Naive B cell (primary cell): ENCODE measurements at regions not wholly inside any gene's neighbourhood (a gene's known extent, or its start where the extent isn't known, plus 50 kb on each side); places are given as distances from the start of the nearest gene placed in this dataset.

Experiments used
- ATAC-seq, 2 donors: fragments of 150-1000 bp; cut with Tn5 transposase; 2 replicates each; pipeline ENCODE4 v1.10.0; 2021; ENCODE audit warnings: low read depth in 2 of 2, mild to moderate bottlenecking in 2 of 2, moderate library complexity in 2 of 2
- DNase-seq: peaks from one replicate; pipeline ENCODE4 v3.0.0; 2022
- H3K27ac Mint-ChIP-seq, 6 donors: one replicate each; pipeline ENCODE4 v1.8.0; 2020 to 2022; ENCODE audit warnings: mild to moderate bottlenecking in 6 of 6, mixed read lengths in 6 of 6, moderate library complexity in 5 of 6, inconsistent platforms in 2 of 6
- H3K27me3 Mint-ChIP-seq, 3 donors: one replicate each; pipeline ENCODE4 v1.8.0; 2021 to 2022; ENCODE audit warnings: mixed read lengths in 3 of 3, mild to moderate bottlenecking in 1 of 3
- H3K36me3 Mint-ChIP-seq, 2 donors: one replicate each; pipeline ENCODE4 v1.8.0; 2020 to 2022; ENCODE audit warnings: mixed read lengths in 2 of 2, inconsistent platforms in 1 of 2, mild to moderate bottlenecking in 1 of 2
- H3K4me1 Mint-ChIP-seq, 3 donors: one replicate each; pipeline ENCODE4 v1.8.0; 2020 to 2022; ENCODE audit warnings: mixed read lengths in 3 of 3, inconsistent platforms in 1 of 3, mild to moderate bottlenecking in 1 of 3, moderate library complexity in 1 of 3
- H3K4me3 Mint-ChIP-seq, 8 donors: one replicate each; pipeline ENCODE4 v1.8.0; 2020 to 2022; ENCODE audit warnings: mild to moderate bottlenecking in 8 of 8, mixed read lengths in 8 of 8, moderate library complexity in 8 of 8, inconsistent platforms in 2 of 8
- H3K9me3 Mint-ChIP-seq, 7 donors: one replicate each; pipeline ENCODE4 v1.8.0; 2020 to 2022; ENCODE audit warnings: mixed read lengths in 7 of 7, mild to moderate bottlenecking in 5 of 7, inconsistent platforms in 2 of 7, moderate library complexity in 1 of 7

DNA sequence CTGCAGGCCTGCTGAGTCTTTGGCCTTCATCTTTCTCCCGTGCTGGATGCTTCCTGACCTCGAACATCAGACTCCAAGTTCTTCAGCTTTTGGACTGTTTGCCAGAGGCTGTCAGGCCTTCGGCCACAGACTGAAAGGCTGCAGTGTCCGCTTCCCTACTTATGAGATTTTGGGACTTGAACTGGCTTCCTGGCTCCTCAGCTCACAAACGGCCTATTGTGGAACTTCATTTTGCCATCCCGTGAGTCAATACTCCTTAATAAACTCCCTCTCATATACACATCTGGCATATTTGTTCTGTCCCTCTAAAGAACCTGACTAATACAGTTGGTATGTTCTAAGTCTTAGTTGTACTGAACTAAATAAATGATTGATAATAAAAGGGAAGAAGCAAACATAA, 702.8 kb upstream of the LINC00305 start:
- ATAC-seq: no peak
- no peak for DNase-seq
- Mint-ChIP-seq H3K27me3 (no peaks in the 10 kb centered on the region), H3K27ac (no peak overlapping the region), H3K4me1 (no peaks in the 10 kb centered on the region), H3K4me3 (no peak overlapping the region), H3K36me3 (no peaks in the 10 kb centered on the region), H3K9me3 (peaks cover 0 to 4% (median 0%) of the 10 kb centered on the region in 7 donors)

- Mint-ChIP-seq H3K4me3 (no peak overlapping the region), H3K4me1 (no peaks in the 10 kb centered on the region), H3K9me3 (peaks cover 0 to 4% (median 0%) of the 10 kb centered on the region in 7 donors), H3K27ac (no peak overlapping the region), H3K27me3 (no peaks in the 10 kb centered on the region), H3K36me3 (no peaks in the 10 kb centered on the region)
- DNase-seq: no peak
- no peak for ATAC-seq
These were observed 701.9 kb upstream of the LINC00305 start for GRCh38 chr18:64850791-64851190.

DNA sequence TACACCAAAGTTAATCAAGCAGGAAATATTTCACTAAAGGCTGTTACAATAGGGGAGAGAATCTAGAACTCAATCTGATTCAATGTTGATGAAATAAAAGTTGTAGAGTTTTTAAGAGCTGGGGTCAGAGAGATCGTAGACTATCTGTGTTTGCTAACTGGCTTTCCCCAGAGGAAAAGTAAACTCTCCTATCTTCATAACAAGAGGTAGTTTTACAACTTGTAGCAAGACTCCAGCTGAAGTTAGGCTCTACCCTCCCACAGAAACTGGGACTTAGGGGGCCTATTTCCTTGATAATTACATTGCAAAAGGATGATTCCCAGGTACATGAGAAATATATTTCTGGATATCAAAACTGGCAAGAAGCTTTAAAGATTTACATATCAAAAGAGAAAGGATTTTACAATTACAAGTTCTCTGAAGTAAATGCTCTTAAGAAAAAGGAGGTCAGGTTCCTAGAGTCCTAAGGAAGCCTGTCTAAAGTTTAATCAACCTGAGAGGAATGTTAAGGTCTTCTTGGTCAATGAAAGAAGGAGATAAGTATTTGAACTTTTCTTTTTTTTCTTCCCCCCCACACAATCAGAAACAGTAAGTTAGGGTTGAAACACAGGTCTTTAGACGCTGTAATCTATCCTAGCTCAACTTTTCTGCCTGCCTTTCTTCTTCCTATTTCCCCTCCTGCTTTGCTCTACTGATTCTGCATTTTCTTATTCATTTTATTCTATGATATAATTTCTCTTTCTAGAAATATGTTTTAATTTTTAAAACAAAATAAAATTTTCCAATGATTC, 692.2 kb upstream of the LINC00305 start:
- ATAC-seq (no peak), DNase-seq (no peak)
- H3K27ac Mint-ChIP-seq: no peak overlapping the region
- H3K36me3 Mint-ChIP-seq: no peaks in the 10 kb centered on the region
- no peaks in the 10 kb centered on the region for H3K27me3 Mint-ChIP-seq
- no peaks in the 10 kb centered on the region for H3K4me1 Mint-ChIP-seq
- H3K4me3 Mint-ChIP-seq: no peak overlapping the region
- peaks cover 0 to 4% (median 0%) of the 10 kb centered on the region in 7 donors for H3K9me3 Mint-ChIP-seq

DNA sequence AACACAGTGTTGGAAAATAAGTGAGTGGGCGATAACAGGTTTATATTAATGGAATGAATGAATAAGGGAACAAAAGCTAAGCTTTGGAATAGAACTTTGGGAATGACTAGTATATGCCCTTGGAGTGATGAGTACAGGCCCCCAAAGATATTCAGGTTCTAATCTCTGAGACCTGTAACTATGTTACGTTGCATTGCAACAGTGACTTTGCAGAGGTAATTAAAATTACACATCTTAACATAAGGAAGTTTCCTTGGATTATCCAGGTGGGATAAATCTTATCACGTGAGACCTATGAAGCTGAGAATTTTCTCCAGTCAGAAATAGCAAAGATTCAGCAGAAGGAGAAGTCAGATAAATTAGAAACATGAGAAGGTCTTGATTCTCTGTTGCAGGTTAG, 661.5 kb upstream of the LINC00305 start:
- H3K27ac Mint-ChIP-seq: no peak overlapping the region
- peaks cover 0 to 2% (median 0%) of the 10 kb centered on the region in 3 donors for H3K27me3 Mint-ChIP-seq
- no peak for DNase-seq

DNA sequence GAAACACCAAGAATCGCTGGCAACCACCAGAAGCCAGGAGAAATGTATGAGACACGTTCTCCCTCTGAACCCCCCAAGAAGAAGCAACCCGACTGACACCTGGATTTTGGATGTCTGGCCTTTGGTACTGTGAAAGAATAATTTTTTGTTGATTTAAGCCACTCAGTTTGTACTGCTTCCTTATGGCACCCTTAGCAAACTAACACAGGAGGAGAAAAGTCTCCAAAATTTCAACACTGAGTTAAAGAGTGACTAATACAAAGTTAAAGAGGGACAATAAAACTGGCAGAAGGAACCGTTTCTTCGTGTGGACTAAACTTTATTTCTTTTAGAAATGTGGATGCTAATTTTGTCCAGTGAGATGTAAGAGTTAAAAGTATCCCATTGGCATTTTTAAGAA, 660.9 kb upstream of the LINC00305 start:
- Mint-ChIP-seq H3K36me3 (no peaks in the 10 kb centered on the region), H3K27me3 (peaks cover 0 to 4% (median 0%) of the 10 kb centered on the region in 3 donors), H3K9me3 (peaks cover 2 to 16% (median 6%) of the 10 kb centered on the region in 7 donors), H3K4me3 (no peak overlapping the region), H3K4me1 (peaks cover 8 to 14% (median 12%) of the 10 kb centered on the region in 3 donors), H3K27ac (peak overlapping the region in 1 of 6 donors; percentile 2)
- no peak for DNase-seq
- ATAC-seq: no peak

More for the DNA sequence above, 661.5 kb upstream of the LINC00305 start:
- Mint-ChIP-seq H3K4me3 (no peak overlapping the region), H3K9me3 (peaks cover 4 to 16% (median 6%) of the 10 kb centered on the region in 7 donors), H3K36me3 (no peaks in the 10 kb centered on the region), H3K4me1 (peaks cover 10 to 14% (median 14%) of the 10 kb centered on the region in 3 donors)
- no peak for ATAC-seq

GRCh38 chr18:64807560-64807959, 658.7 kb upstream of the LINC00305 start:
- Mint-ChIP-seq H3K9me3 (peaks cover 0 to 3% (median 0%) of the 10 kb centered on the region in 7 donors), H3K4me3 (no peak overlapping the region), H3K27ac (peak overlapping the region in 1 of 6 donors; percentile 8), H3K4me1 (no peaks in the 10 kb centered on the region), H3K36me3 (no peaks in the 10 kb centered on the region), H3K27me3 (peaks cover 0 to 4% (median 0%) of the 10 kb centered on the region in 3 donors)
- ATAC-seq (no peak), DNase-seq (no peak)

GRCh38 chr18:64806691-64807090, 657.8 kb upstream of the LINC00305 start:
- peaks cover 0 to 4% (median 0%) of the 10 kb centered on the region in 3 donors for H3K27me3 Mint-ChIP-seq
- no peak for ATAC-seq
- no peaks in the 10 kb centered on the region for H3K36me3 Mint-ChIP-seq
- DNase-seq: no peak
- no peaks in the 10 kb centered on the region for H3K9me3 Mint-ChIP-seq
- no peak overlapping the region for H3K4me3 Mint-ChIP-seq
- no peaks in the 10 kb centered on the region for H3K4me1 Mint-ChIP-seq
- no peak overlapping the region for H3K27ac Mint-ChIP-seq

GRCh38 chr18:64806232-64806631, 657.3 kb upstream of the LINC00305 start:
- no peak overlapping the region for H3K4me3 Mint-ChIP-seq
- ATAC-seq: no peak

GRCh38 chr18:64803471-64803870, 654.6 kb upstream of the LINC00305 start:
- ATAC-seq: no peak
- no peak overlapping the region for H3K4me3 Mint-ChIP-seq
- H3K36me3 Mint-ChIP-seq: no peaks in the 10 kb centered on the region
- H3K9me3 Mint-ChIP-seq: no peaks in the 10 kb centered on the region
- H3K27ac Mint-ChIP-seq: no peak overlapping the region
- no peak for DNase-seq
- H3K4me1 Mint-ChIP-seq: no peaks in the 10 kb centered on the region
- H3K27me3 Mint-ChIP-seq: peaks cover 0 to 4% (median 0%) of the 10 kb centered on the region in 3 donors

More at GRCh38 chr18:64806232-64806631, 657.3 kb upstream of the LINC00305 start:
- no peaks in the 10 kb centered on the region for H3K36me3 Mint-ChIP-seq
- H3K4me1 Mint-ChIP-seq: no peaks in the 10 kb centered on the region
- no peak for DNase-seq
- peaks cover 0 to 4% (median 0%) of the 10 kb centered on the region in 3 donors for H3K27me3 Mint-ChIP-seq
- no peak overlapping the region for H3K27ac Mint-ChIP-seq
- no peaks in the 10 kb centered on the region for H3K9me3 Mint-ChIP-seq

- DNase-seq (no peak), ATAC-seq (no peak)
- H3K4me1 Mint-ChIP-seq: no peaks in the 10 kb centered on the region
- H3K27ac Mint-ChIP-seq: no peak overlapping the region
- peaks cover 0 to 4% (median 0%) of the 10 kb centered on the region in 3 donors for H3K27me3 Mint-ChIP-seq
- H3K9me3 Mint-ChIP-seq: peaks cover 0 to 1% (median 0%) of the 10 kb centered on the region in 7 donors
- H3K36me3 Mint-ChIP-seq: no peaks in the 10 kb centered on the region
- no peak overlapping the region for H3K4me3 Mint-ChIP-seq
These were observed 651.3 kb upstream of the LINC00305 start for GRCh38 chr18:64800151-64800550.

- no peak for DNase-seq
- Mint-ChIP-seq H3K36me3 (no peaks in the 10 kb centered on the region), H3K4me3 (no peak overlapping the region), H3K4me1 (no peaks in the 10 kb centered on the region), H3K27me3 (peaks cover 0 to 4% (median 0%) of the 10 kb centered on the region in 3 donors), H3K9me3 (peaks cover 0 to 1% (median 0%) of the 10 kb centered on the region in 7 donors), H3K27ac (no peak overlapping the region)
- no peak for ATAC-seq
These were observed 650.5 kb upstream of the LINC00305 start for GRCh38 chr18:64799376-64799775.

DNA sequence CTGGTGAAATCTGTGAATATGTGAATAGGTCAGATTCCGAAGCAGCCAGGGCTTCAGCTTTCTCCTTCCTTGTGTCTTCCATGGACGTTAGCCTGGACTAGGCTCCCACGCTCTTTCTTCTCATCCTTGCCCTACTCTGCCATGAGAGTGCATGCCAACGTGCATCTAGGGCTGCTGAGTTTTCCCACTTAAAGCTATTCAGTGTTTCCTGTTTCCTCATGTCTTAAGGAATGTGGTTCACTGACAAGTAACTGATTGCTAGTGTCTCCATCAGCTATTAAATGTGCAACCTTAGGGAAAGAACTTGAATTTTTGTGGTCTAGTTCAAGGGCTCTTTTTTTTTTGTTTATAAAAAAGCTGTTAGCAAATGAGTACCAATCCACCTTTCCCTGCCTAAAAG, 642.3 kb upstream of the LINC00305 start:
- no peaks in the 10 kb centered on the region for H3K4me1 Mint-ChIP-seq
- no peak overlapping the region for H3K4me3 Mint-ChIP-seq
- no peak for ATAC-seq
- no peaks in the 10 kb centered on the region for H3K36me3 Mint-ChIP-seq
- H3K9me3 Mint-ChIP-seq: peaks cover 0 to 4% (median 2%) of the 10 kb centered on the region in 7 donors
- H3K27me3 Mint-ChIP-seq: peaks cover 0 to under 1% (median 0%) of the 10 kb centered on the region in 3 donors
- DNase-seq: no peak
- no peak overlapping the region for H3K27ac Mint-ChIP-seq

GRCh38 chr18:64785686-64786085, 636.8 kb upstream of the LINC00305 start:
- Mint-ChIP-seq H3K27me3 (peaks cover 0 to 4% (median 0%) of the 10 kb centered on the region in 3 donors), H3K36me3 (no peaks in the 10 kb centered on the region), H3K4me3 (peak overlapping the region in 6 of 8 donors; percentile 45 to 73 (median 52)), H3K27ac (peak overlapping the region; percentile 39 to 91 (median 66)), H3K9me3 (peaks cover 0 to 27% (median 25%) of the 10 kb centered on the region in 7 donors), H3K4me1 (peaks cover 10 to 24% (median 20%) of the 10 kb centered on the region in 3 donors)
- ATAC-seq (peak; percentile 97 to 98), DNase-seq (peak; percentile 22)

DNA sequence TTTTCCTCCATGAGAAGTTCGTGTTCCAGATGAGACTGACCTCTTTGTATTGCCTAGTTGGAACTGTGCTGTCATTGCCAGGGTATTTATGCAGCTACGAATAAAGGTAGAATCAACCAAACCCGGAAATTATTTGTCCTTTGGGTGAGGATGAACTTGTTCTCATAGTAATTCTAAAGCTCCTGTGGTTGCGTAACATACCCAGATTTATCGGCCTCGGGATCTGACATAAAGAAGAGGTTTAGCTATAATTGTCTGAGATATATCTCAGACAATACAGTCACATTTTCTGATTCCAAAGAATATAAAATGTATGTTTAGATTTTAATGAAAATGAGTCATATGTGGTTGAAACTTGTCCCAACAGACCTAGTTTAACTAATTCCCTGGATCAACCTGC, 628.7 kb upstream of the LINC00305 start:
- Mint-ChIP-seq H3K36me3 (no peaks in the 10 kb centered on the region), H3K27ac (no peak overlapping the region), H3K27me3 (peaks cover 0 to 4% (median 0%) of the 10 kb centered on the region in 3 donors), H3K9me3 (peaks cover 0 to 3% (median 0%) of the 10 kb centered on the region in 7 donors), H3K4me3 (no peak overlapping the region), H3K4me1 (peaks cover 0 to 2% (median 0%) of the 10 kb centered on the region in 3 donors)
- no peak for DNase-seq
- no peak for ATAC-seq
